ENCODE measurements at regions not wholly inside any gene's neighbourhood (a gene's known extent, or its start where the extent isn't known, plus 50 kb on each side); places are given as distances from the start of the nearest gene placed in this dataset.

DNA sequence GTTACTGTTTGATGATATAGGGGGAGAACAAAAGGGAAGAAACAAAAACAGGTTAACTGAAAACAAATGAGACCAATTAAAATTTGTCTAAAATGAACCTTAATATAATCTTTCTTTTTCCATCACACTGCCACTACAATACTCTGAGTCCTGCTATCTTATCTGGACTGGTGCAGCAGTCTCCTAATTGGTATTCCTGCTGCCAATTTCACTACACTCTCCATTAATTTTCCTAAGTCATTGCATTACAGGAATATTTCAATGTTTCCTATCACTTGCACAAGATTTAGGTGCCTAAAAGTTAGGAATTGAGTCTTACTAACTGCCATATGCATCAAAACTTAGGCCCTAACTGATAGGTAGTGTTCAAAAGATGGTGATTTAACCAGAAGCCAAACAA is 884.9 kb upstream of the MGAT4C start:
- DNase-seq = no peak

DNA sequence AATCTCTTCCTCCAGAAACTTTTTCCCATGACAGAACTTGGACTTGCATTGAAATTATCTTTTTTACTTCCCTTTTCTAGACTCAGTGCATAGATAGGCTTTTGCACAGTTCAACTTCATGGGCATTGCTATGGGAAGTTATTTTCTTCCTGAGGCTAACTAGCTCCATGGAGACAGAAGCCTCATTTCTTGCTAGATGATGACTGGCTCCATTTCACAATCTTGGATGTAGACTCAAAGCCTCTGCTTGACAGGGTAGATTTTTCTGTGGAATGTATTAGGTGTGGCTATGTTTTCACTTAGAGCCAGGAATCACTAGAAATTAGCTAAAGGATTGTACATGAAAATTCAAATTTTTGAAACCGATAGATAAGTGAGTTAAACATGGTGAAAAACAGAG is 884.1 kb upstream of the MGAT4C start:
- DNase-seq = no peak

DNA sequence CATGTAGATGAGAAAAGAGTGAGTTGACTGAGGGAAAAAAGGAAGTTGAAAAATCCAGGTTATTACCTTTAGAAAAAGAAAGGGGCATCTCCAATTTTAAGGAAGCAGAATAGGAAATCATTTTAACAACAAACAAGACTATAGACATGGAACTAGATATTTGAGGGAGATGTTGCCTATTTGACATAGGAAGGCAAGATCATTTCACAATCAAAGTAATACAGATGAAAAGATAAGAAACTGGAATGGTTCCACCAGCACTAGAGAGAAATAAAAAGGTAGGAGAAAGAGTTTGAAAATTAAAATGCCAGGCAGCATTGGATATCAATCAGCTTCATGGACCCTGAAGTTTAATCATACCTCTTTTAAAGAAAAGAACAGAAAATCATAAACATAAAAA is 881.0 kb upstream of the MGAT4C start:
- no peak for DNase-seq

DNA sequence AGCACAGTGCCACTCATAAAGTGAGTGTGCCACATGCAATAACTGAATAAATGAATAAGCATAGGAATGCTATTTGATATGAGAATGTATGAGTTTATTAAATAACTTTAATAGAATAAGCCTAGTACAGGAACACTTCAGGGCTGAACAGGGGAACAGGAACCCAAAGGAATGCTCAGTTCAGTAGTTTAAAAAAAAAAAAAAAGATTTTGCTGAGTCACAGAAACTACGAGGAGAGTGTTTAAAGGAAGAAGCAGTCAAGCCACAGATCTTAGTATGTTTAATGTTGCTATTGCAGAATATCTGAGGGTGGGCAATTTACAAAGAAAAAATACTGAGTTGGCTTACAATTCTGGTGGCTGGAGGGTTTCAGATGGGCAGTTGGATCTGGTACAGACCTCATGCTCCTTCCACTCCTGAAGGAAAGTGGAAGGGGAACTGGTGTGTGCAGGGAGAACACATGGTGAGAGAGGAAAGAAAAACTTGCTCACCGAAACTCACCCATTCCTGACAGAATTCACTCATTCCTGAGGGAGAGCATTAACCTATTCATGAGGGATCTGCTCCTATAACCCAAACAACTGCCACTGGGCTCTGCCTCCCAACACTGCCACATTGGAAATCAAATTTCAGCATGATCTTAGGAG is 880.3 kb upstream of the MGAT4C start:
- no peak for DNase-seq

DNA sequence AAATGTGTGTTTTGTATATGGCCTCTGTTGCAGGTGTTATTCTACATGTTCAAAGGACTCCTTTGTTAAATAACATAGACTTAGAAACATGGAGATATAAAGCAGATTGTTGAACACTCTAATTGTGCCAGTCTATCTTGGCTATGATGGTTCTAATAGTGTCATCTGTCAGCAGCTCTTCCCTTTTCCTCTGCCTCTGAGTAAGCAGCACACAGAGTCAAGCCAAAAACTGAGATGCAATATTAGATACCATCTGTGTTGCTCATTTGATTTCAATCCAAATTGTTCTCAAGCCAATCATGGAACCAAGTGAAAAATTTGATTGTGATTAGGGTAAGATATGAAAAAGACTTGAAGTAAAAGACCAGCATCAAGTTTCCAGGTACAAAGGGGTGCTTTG is 871.1 kb upstream of the MGAT4C start:
- no peak for DNase-seq

DNA sequence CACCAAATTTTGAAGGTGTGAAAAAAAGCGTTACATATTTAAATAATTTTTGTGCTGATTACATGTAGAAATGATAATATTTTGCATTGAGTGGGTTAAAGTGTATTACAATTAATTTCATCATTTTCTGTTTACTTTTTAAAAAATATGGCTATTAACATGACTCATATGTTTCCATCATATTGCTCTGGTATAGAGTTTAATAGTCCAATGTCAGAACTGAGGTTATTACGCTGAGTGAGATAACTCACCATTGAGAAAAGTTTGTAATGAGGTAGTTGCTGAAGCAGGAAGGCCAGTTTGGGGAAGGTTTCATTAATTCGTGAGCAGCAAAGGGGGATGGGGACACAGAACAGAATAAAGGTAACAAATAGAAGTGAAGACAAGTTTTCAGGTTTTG is 865.7 kb upstream of the MGAT4C start:
- no peak for DNase-seq

DNA sequence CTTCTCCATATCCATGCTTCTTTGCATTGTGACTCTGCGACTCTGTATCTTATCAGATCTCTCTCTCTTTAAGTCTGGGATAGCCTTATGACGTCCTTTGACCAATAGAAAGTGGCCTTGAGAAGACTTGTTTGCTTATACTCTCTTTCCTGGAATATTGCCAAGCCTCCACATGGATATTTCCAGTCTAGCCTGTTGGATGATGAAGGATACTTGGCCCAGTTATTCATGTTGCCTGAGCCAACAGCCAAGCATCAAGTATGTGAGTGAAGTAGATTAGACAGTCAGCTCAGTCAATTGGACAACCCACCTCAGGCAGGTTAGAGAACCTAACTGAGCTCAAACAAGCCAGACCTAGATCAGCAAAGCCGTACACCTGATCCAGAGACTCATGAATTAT is 864.2 kb upstream of the MGAT4C start:
- DNase-seq = no peak

DNA sequence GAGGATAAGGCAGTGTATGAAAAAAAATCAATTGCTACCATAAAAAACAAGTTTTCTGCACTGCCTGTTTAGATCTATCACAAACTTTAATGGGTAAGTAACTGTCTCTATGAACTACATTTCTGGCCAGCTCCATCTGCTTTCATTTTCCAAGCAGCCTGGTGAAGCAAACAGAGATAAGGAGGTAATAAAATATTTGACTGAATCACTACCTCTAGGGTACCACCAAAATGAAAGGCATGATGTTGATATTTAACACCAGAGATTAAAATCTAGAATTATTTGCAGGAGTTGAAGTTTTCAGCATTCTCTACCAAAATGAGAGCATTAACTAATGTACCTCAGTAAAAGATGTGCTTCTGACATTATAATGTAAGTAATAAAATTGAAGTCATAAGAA is 863.5 kb upstream of the MGAT4C start:
- no peak for DNase-seq

DNA sequence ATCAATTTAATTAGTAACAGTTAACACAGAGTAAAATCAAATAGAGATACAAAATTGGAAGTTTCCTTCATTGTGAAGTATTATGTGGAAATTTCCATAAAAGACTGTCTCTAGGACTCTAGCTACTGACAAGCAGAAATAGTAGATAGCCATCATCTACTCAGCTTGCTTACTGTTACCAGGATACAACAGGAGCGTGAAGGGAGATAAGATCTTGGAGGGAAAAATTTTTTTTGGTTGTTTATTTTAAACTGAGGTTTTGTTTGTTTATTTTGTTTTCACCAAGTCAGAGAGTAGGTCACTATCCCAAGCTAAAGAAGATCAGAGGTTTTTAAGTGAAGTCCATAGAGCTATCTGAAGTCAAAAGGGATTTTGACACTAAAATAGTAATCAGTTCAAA is 861.3 kb upstream of the MGAT4C start:
- DNase-seq = no peak

DNA sequence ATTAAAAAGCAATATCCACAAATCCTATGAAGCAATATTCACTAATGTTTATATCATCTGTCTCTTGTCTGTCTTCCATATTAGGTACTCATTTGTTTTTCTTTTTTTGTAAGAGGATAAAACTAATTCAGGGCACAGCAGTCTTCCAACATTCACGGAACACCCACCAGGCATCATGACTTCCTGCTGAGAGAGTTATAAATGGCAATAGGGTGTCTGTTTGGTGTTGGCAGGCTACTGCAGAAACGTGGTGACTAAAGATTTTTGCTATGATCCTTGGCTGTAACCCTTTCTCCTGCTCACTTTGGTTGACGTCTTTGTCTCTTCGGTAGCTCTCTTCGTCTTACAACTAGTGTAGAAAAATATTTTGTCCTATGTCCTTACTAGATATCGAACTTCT is 860.6 kb upstream of the MGAT4C start:
- DNase-seq = no peak

DNA sequence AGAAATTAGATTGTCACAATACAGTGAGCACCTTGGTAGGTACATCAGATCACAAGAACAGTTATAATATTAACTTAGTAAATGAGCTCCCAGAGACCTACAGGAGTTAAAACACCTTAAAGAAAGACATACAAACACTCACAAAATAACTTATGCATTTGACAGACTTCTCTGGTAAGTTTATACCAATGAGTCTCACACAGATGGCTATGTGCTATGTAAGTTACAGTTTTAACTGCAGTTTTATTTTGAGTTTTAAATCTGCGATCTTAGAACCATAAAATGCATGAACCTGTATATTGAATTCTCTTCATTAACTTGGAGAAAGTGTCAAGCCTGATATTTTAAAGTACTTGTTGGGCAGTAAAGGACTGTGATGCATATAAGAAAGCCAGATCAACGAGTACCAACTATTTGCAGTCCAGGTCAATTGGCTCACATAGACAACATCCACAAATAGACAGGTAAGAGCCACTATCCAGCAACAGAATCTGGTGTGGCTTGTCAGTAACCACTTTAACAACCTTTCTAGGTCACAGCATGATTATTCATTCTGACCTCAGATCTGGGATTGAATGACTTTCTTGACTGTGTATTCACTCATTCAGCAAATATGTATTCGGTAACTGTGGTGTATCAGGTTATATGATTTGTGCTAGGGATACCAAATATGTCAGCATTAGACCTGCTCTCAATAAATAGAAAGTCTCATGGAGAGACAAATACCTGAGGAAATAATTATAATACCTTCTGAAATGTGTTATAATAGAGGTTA is 856.6 kb upstream of the MGAT4C start:
- DNase-seq = no peak

DNA sequence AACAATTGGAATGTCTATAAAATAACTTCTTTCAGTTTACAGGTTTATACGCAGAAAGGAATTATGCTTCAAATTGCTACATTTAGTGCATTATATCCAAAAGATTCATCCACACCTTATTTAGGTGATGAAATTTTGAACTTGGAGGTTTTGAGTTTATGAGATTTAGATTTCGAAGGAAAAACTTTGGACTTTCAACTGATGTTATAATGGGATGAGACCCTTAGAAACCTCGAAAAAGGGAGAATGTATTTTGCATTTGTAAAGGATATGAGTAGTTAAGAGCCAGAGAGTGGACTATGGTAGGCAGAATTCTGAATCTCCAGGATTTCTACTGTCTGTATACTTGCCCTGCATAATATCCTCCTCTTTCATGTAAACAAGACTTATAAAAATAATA is 851.6 kb upstream of the MGAT4C start:
- DNase-seq = no peak

DNA sequence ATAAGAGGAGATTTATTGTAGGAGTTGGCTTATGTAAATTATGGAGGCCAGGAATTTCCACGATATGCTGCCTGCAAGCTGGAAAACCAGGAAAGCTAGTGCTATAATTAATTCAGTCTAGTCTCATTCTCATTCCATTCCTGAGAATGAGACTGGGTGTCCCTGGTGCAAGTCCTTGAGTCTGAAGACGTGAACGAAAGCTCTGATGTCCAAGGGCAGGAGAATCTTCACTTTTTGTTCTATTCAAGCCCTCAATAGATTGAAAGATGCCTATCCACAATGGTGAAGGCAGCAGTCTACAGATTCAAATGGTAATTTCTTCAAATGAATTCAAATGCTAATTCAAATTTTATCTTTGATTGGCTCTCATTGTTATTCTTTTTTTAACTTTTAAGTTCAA is 851.1 kb upstream of the MGAT4C start:
- DNase-seq = no peak

DNA sequence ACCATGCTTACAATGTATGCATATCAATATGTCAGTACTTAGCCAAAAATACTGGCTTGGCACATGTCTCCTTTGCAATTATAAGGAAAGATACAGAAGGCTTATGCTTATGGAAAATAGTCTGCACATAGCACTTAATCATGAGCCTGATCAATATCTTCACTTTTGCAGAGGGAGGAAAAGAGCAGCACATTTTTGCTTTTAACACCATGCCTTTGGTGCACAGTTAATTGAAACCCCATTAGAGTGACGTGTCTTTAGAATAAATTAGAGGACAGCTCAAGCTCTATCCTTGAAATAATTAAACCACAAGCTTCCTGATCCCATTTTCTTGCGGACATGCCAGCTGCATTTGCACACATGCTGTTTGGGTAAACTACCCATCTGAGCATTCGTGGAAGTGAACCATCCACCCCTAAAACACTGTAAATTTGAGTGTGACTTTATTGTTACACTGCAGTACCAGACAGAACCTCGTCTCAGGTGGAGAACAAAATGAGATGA is 839.9 kb upstream of the MGAT4C start:
- DNase-seq = no peak

DNA sequence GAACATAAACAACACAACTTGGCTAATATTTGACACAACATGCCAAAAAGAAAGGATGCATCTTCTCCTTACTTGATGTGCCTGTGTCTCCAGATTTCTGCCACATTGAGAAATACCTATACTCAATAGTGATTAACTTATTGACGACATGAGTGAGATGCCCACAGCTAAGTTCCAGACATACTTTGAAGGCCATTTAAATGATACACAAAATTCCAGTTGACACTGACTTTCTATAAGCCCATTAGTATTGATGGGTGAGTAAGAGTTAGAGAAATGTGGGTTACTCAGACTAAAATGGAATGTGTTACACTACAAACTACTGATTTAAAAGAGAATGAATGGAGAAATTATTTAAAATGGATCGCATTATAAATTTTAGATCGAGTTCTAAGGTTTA is 838.2 kb upstream of the MGAT4C start:
- no peak for DNase-seq

DNA sequence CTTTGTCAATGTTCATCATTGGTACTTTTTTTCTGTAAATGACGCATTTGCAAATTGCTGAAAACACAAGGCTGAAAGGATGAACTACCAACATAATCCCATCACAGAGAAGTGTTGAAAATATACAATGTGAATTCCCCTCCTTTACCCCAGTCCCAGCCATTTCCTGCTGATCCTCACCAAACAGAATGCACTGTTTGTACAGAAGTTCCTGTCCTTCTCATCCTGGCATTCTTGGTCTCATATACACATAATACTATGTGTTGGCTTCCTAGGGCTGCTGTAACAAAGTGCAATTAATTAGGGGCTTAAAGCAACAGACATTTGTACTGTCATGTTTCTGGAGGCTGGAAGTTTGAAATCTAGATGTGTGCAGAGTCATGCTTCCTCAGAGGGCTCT is 836.2 kb upstream of the MGAT4C start:
- no peak for DNase-seq

DNA sequence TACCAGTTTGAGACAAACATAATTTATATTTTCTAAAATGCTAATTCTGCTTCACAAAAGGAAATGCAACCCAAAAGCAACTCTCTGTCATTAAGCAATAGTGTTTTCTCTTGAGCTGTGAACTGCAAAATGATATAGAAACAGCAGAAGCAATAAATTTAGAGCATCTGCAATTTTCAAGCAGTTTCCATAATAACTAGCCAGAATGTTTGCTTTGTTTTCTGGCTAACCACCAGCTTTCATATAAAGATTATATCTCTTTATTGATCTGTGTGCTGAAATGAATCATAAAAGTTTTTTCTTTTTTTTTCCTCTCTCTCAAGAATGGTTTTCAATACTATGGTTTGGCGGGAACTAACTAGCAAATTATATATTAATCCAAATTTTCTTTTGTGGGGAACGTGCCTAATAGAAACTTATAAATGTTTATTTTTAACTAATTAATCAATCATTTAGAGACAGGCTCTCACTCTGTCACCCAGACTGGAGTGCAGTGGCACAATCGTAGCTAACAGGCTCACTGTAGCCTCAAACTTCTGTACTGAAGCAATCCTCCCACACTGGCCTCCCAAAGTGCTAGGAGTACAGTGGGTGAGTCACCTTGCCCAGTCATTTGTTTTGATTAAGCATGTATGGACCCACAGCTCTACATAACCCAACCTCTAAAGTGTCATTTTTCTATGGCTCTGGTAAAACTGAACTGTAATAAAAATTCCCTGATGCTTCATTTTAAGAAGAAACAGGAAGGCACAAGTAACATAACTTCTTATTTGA is 830.1 kb upstream of the MGAT4C start:
- no peak for DNase-seq

DNA sequence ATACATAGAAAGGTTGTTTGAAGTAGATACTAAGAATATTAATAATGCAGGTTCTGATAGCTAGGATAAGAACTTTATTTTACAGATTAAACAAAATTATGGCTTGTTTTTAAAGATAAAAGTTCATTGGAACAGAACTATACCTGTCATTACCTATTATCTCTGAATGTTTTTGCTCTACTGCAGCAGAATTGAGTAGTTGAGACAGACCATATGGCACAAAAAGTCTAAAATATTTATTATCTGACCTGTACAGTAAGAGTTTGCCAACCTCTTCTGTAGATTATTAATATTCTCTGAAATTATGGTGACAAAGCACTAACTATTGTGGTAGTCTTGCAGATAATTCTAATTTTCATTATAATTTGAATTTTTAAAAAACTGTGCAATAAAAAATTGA is 829.1 kb upstream of the MGAT4C start:
- no peak for DNase-seq

DNA sequence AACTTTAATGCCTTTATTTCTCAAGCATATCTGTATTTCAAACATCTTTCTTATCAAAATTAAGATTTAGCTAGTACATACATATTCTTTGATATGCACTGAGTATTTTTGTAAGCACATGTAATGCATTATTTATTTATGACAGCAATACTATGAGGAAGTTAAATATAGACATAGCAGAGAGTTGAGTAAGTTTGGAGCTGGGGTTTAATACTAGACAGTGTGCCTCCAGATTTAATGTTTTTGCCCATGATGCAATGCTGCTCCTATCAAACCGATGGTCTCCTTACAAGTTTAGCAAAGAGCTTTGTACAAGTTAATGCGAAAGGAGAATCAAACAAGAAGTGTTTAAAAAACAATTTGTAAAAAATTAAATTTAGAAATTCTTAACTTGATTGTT is 826.6 kb upstream of the MGAT4C start:
- DNase-seq = no peak

DNA sequence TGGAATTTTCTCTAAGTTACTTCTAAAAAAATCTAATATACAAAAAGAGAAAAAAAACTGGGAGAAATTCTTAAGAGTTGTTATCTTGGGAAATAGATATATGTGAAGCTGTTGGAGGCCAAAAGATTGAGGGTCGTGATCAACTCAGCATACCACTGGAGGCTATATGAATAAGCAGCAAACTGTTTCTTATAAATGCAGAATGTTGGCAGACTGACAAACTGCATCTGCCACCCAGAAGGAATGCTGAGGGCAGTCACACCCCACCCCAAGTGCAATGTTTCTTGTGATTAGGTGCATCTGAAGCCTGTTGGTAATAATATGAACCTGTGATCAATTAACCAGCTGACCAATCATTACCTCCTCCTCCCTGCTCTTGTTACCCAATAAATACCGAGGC is 818.6 kb upstream of the MGAT4C start:
- DNase-seq = no peak

DNA sequence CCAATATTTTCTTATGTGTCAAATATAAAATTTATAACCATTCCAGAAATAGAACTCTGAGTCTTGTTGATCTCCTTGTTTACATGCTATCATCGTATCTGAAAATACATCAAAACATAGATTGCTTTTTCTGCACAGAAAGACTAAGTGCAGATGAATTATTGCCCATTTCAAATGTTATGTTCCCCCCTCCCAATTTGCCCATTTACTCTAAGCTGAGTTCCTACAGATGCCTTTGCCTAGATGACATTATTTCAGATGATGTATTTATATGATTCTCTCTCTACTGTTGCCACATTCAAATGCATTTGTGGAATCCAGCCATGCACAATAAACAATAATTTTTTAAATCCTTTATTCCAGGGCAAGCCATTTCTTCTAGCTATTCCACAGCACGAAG is 810.1 kb upstream of the MGAT4C start:
- no peak for DNase-seq

DNA sequence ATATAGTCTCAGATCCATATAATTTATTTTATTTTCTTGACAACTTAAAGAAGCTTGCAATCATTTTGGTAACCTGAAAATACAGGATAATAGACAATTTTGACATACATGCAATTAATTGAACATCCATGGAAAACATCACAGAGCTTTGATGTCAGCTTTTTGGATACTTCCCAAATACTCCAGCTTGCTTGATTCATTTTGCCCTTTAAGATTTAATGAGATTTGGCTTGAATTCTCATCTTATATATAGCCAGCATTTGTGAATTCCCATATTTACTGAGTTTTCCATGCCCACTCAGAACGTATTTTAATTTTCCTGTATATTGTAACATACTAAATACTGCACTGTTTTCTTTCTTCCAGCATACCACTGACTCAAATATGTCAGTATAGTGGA is 803.0 kb upstream of the MGAT4C start:
- no peak for DNase-seq

DNA sequence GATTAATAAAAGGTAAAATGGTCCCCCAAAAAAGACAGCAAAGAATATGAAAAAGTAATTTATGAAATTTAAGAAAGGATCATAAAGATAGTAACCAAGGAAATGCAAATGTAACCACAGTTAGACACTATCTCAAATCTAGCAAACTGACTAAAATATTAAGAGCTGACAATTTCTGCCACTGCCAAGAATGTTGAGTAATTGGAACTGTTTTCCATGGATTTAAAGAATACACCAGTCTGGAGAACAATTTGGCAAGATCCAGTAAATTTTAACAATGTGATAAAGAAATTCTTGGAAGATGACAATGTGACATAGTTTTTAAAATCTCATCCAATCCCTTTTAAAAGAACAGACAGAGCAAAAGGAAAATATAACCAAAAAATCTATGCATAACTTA is 798.0 kb upstream of the MGAT4C start:
- no peak for DNase-seq

DNA sequence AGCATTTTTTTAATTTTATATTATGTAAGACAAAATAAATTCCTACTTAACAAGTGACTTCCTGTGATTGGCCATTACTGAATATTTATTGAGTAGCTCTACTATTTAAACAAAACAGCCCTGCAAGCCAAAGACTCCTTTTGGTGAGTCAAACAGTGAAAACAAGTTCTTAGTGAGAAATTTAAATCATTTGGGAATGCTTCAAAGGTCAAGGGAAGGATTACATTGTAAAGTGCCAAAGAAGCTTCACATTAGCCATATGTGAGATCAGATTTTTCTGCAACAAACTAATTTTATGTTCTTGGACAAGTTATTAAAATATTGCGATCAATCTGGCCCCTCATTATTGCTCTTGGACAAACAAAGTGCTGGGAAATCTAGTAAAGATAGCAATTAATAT is 795.4 kb upstream of the MGAT4C start:
- DNase-seq = no peak

Data from stimulated activated CD4-positive, alpha-beta T cell treated with anti-CD3 and anti-CD28 coated beads, Interleukin-2, amount 100 ng/mL, for 48 hours (primary cell).